ENCODE measurements at regions not wholly inside any gene's neighbourhood (a gene's known extent, or its start where the extent isn't known, plus 50 kb on each side); places are given as distances from the start of the nearest gene placed in this dataset.

- TF ChIP-seq RFX5 (IDR thresholded peaks at IDR 0.05; ENCODE audit: low read depth, low read length) (no peak), ZNF558 (CRISPR knock-in tag; IDR thresholded peaks at IDR 0.05; ENCODE audit: borderline replicate concordance) (no peak), ZFP36 (IDR thresholded peaks at IDR 0.05; ENCODE audit: borderline replicate concordance, low read depth, low read length, partially characterized antibody) (no peak), ZNF652 (CRISPR knock-in tag; IDR thresholded peaks at IDR 0.05; ENCODE audit: borderline replicate concordance, low read depth) (no peak), CEBPB (IDR thresholded peaks at IDR 0.05; ENCODE audit: borderline replicate concordance, low read depth, low read length) (no peak), THRA (CRISPR knock-in tag; IDR thresholded peaks at IDR 0.05; ENCODE audit: borderline replicate concordance) (no peak), IKZF1 (IDR thresholded peaks at IDR 0.05) (no peak)
These were observed 186.0 kb downstream of the DUSP10 start for GRCh38 chr1:221555689-221556433.

Measured in HepG2 (cell line).